NCI-H128 (cell line): ENCODE measurements at regions not wholly inside any gene's neighbourhood (a gene's known extent, or its start where the extent isn't known, plus 50 kb on each side); places are given as distances from the start of the nearest gene placed in this dataset.
"Not testable (repeated sequence)": the region's sequence is repeated elsewhere in the genome, so short reads cannot be mapped to it uniquely, and the experiment has no call there.

ENCODE experiments used
- DNase-seq: peaks from one replicate; lab custom pipeline; 2025; ENCODE audit not compliant: unreplicated experiment; lab: John Stamatoyannopoulos, UW

GRCh38 chr11:70547821-70548670, 149.7 kb downstream of the CTTN start:
- no peak for DNase-seq

GRCh38 chr11:70548976-70549375, 150.6 kb downstream of the CTTN start:
- DNase-seq = no peak

- no peak for DNase-seq
Measured at GRCh38 chr11:70549386-70549785, 151.1 kb downstream of the CTTN start.

DNA sequence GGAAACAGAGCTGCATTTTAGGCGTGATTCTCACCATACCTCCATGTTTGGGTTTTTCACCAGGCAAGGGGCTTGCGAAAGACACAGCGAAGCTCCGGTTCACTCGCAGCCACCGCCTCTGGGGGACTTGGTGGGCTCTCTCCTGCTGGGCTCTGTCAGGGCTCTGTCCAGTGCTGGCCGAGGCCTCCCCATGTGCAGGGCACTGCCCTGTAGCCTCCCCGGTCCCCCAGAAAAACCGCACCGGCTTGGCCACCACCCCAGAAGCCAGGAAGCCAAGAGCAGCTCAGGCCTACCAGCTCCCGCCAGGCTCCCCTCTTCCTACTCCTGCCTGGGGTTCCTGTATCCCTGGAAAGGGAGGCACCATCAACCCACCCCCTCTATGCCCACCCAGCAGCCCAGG, 151.5 kb downstream of the CTTN start:
- no peak for DNase-seq

- no peak for DNase-seq
Measured at GRCh38 chr11:70550456-70551195, 152.3 kb downstream of the CTTN start.

- no peak for DNase-seq
Measured at GRCh38 chr11:70551351-70552166, 153.2 kb downstream of the CTTN start.

- no peak for DNase-seq
Measured at GRCh38 chr11:70552167-70553150, 154.1 kb downstream of the CTTN start.

DNA sequence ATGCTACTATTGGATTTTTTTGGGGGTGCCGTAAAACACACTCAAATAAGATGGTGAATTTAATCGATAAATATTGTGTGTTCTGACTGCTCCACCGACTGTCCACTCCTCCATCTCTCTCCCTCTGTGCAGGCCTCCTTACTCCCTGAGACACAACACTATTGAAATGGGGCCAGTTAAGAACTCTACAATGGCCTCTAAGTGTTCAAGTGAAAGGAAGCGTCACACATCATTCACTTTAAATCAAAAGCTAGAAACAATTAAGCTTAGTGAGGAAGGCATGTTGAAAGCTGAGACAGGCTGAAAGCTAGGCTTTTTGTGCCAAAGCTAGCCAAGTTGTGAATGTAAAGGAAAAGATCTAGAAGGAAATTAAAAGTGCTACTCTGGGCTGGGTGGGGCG, 156.7 kb downstream of the CTTN start:
- peak; percentile 15 for DNase-seq

- no peak for DNase-seq
Measured at GRCh38 chr11:70556884-70557741, 158.8 kb downstream of the CTTN start.

GRCh38 chr11:70557742-70558485, 159.6 kb downstream of the CTTN start:
- no peak for DNase-seq

DNA sequence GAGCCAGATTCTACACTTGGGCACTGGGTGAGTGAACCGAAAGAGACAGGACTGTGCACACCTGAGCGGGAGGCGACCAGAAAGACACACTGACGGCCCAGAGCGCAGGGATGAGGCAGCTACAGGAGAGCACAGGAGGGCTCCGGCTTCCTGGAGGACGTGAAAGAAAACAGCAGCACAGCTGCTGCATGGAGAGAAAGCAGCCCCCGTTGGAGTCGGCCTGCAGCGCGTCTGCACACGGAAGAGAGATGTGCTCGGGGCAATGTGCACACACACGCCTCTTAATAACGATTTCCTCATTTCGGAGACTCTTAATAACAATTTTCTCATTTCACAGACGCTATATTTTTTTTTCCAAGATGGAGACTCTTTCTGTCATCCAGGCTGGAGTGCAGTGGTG, 160.4 kb downstream of the CTTN start:
- no peak for DNase-seq

DNA sequence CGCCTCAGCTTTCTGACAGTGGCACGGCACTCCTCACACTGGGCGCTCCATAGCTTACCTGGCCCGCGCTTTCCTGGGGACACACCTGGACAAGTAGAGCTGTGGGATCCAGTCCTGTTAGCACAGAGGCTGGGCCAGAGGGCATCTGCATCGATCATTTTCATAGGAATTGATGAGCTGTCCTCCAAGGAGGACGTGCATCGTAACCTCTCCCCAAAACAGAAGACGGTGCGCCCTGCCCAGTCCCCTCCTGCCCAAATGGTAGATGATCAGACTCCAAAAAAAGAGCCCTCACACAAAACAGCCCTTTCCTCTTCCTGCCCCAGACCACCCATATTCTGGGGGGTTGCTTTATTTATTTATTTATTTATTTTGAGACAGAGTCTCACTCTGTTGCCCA, 161.2 kb downstream of the CTTN start:
- no peak for DNase-seq

- not testable (repeated sequence) for DNase-seq
Measured at GRCh38 chr11:70560621-70561020, 162.3 kb downstream of the CTTN start.

GRCh38 chr11:70566768-70567530, 168.6 kb downstream of the CTTN start:
- no peak for DNase-seq

GRCh38 chr11:70567680-70568034, 169.3 kb downstream of the CTTN start:
- DNase-seq = no peak

- no peak for DNase-seq
Measured at GRCh38 chr11:70568035-70568813, 169.9 kb downstream of the CTTN start.
